H1 (cell line): ENCODE measurements at regions not wholly inside any gene's neighbourhood (a gene's known extent, or its start where the extent isn't known, plus 50 kb on each side); places are given as distances from the start of the nearest gene placed in this dataset.
A peak's percentile ranks its signal among the peaks of the same experiment; 100 is the strongest.

ENCODE experiments used
- CTCF ChIA-PET: fragments of 300-600 bp; sonication (Branson Sonifier 250); formaldehyde crosslinking; loops from one replicate; lab custom pipeline; 2021; ENCODE audit not compliant: partially characterized antibody; lab: Charles Lee
- POLR2A ChIA-PET: fragments of 300-600 bp; sonication (Branson Sonifier 250); formaldehyde crosslinking; loops from one replicate; lab custom pipeline; 2021; ENCODE audit warnings: inconsistent platforms; ENCODE audit not compliant: partially characterized antibody; lab: Charles Lee
- DNase-seq, 2 experiments: peaks; one replicate each; pipeline versions ENCODE4 v3.0.0 to v3.0.0-alpha.2; 2010 to 2022; ENCODE audit warnings: low spot score in 2 of 2, low read depth in 1 of 2, mixed read lengths in 1 of 2
- FAIRE-seq: peaks from 2 replicates; lab custom pipeline; 2011; peaks lifted over from hg19 to GRCh38; lab: Jason Lieb, UNC
- H2AFZ ChIP-seq: 2 replicates; pipeline ENCODE4 v1.8.1; 2012; ENCODE audit warnings: low read length, inconsistent platforms
- H2AK5ac ChIP-seq: 2 replicates; pipeline ENCODE4 v1.6.1; 2013; ENCODE audit warnings: low read depth, low read length
- H2BK120ac ChIP-seq: replicated peaks from 2 replicates; pipeline ENCODE3; 2013; ENCODE audit warnings: low read depth, low read length, inconsistent platforms
- H2BK12ac ChIP-seq: 2 replicates; pipeline ENCODE4 v1.6.1; 2013; ENCODE audit warnings: low read depth, low read length
- H2BK15ac ChIP-seq: 2 replicates; pipeline ENCODE4 v1.6.1; 2013; ENCODE audit warnings: low read length
- H2BK20ac ChIP-seq: 2 replicates; pipeline ENCODE4 v1.6.1; 2013; ENCODE audit warnings: low read length
- H2BK5ac ChIP-seq: 2 replicates; pipeline ENCODE4 v1.6.1; 2013; ENCODE audit warnings: low read depth, low read length
- H3K14ac ChIP-seq: 2 replicates; pipeline ENCODE4 v1.6.1; 2013; ENCODE audit warnings: inconsistent platforms; ENCODE audit not compliant: insufficient read length
- H3K18ac ChIP-seq: 2 replicates; pipeline ENCODE4 v1.6.1; 2013; ENCODE audit warnings: low read length; ENCODE audit errors: extremely low read depth
- H3K23ac ChIP-seq: 2 replicates; pipeline ENCODE4 v1.6.1; 2013; ENCODE audit warnings: inconsistent platforms; ENCODE audit not compliant: insufficient read length
- H3K23me2 ChIP-seq: 2 replicates; pipeline ENCODE4 v1.6.1; 2013; ENCODE audit warnings: low read depth, low read length
- H3K27ac ChIP-seq: 2 replicates; pipeline ENCODE4 v1.6.1; 2011; ENCODE audit warnings: low read depth, low read length, inconsistent platforms
- H3K27me3 ChIP-seq, 4 experiments: replicated peaks in 1 of 4; 1 replicate in 1 of 4; 2 replicates in 3 of 4; pipeline versions ENCODE4 v1.6.1 to v1.8.1; 2011 to 2013; ENCODE audit warnings: low read length in 3 of 4, mild to moderate bottlenecking in 3 of 4, inconsistent platforms in 2 of 4, mixed read lengths in 2 of 4, moderate library complexity in 1 of 4; ENCODE audit not compliant: control insufficient read depth in 3 of 4, insufficient read depth in 3 of 4; ENCODE audit errors: extremely low read depth in 1 of 4
- H3K36me3 ChIP-seq, 4 experiments: 2 replicates each; pipeline versions ENCODE4 v1.6.1 to v1.8.1; 2011 to 2013; ENCODE audit warnings: mild to moderate bottlenecking in 4 of 4, low read length in 3 of 4, moderate library complexity in 2 of 4, control low read depth in 1 of 4, inconsistent platforms in 1 of 4; ENCODE audit not compliant: insufficient read depth in 4 of 4, control insufficient read depth in 2 of 4
- H3K4ac ChIP-seq: replicated peaks from 2 replicates; pipeline ENCODE3; 2013; ENCODE audit warnings: low read length, low read depth, mixed read lengths, inconsistent platforms; ENCODE audit not compliant: insufficient read length
- H3K4me1 ChIP-seq, 4 experiments: replicated peaks in 1 of 4; 1 replicate in 1 of 4; 2 replicates in 3 of 4; pipeline versions ENCODE4 v1.6.1 to v1.8.1; 2011 to 2013; ENCODE audit warnings: low read length in 3 of 4, inconsistent platforms in 2 of 4, mixed read lengths in 1 of 4; ENCODE audit not compliant: insufficient read depth in 4 of 4, control insufficient read depth in 3 of 4
- H3K4me2 ChIP-seq, 2 experiments: 2 replicates each; pipeline versions ENCODE4 v1.6.1 to v1.8.1; 2011 to 2013; ENCODE audit warnings: low read depth in 2 of 2, low read length in 2 of 2, control low read depth in 1 of 2, inconsistent platforms in 1 of 2, mild to moderate bottlenecking in 1 of 2; ENCODE audit not compliant: insufficient read depth in 1 of 2
- H3K4me3 ChIP-seq, 4 experiments: fragments of 200-600, 300-600 bp in 1 of 4; sonication (generic), shearing (Covaris generic), sonication (Bioruptor Twin) in 1 of 4; 2 replicates each; pipeline versions ENCODE4 v1.5.1 to v1.8.1; 2011 to 2016; ENCODE audit warnings: low read length in 4 of 4, low read depth in 3 of 4, control low read depth in 2 of 4, inconsistent platforms in 2 of 4, mild to moderate bottlenecking in 2 of 4, mixed read lengths in 1 of 4, moderate library complexity in 1 of 4; ENCODE audit not compliant: insufficient read depth in 2 of 4; ENCODE audit errors: extremely low read depth in 1 of 4
- H3K56ac ChIP-seq: replicated peaks from 2 replicates; pipeline ENCODE3; 2013; ENCODE audit warnings: low read depth, mild to moderate bottlenecking, mixed read lengths, low read length, inconsistent platforms; ENCODE audit not compliant: insufficient read length
- H3K79me1 ChIP-seq: 2 replicates; pipeline ENCODE4 v1.6.1; 2013; ENCODE audit warnings: low read depth, low read length, control low read depth
- H3K79me2 ChIP-seq, 2 experiments: 2 replicates each; pipeline versions ENCODE4 v1.6.1 to v1.8.1; 2012 to 2013; ENCODE audit warnings: low read length in 2 of 2, mild to moderate bottlenecking in 2 of 2, inconsistent platforms in 1 of 2; ENCODE audit not compliant: insufficient read depth in 2 of 2, control insufficient read depth in 1 of 2
- H3K9ac ChIP-seq, 4 experiments: replicated peaks in 1 of 4; 1 replicate in 1 of 4; 2 replicates in 3 of 4; pipeline versions ENCODE4 v1.6.1 to v1.8.1; 2011 to 2013; ENCODE audit warnings: low read depth in 3 of 4, low read length in 3 of 4, control low read depth in 2 of 4, mild to moderate bottlenecking in 2 of 4, moderate library complexity in 2 of 4, inconsistent platforms in 1 of 4; ENCODE audit errors: extremely low read depth in 1 of 4
- H3K9me3 ChIP-seq, 2 experiments: 2 replicates each; pipeline versions ENCODE4 v1.6.1 to v1.8.1; 2012 to 2013; ENCODE audit warnings: mild to moderate bottlenecking in 2 of 2, moderate library complexity in 2 of 2, control low read depth in 1 of 2, inconsistent platforms in 1 of 2, low read depth in 1 of 2, low read length in 1 of 2, mixed read lengths in 1 of 2; ENCODE audit not compliant: insufficient read depth in 2 of 2
- H4K20me1 ChIP-seq, 2 experiments: replicated peaks in 1 of 2; 2 replicates each; pipeline versions ENCODE3 to v1.8.1; 2011 to 2013; ENCODE audit warnings: inconsistent platforms in 2 of 2, low read length in 2 of 2, mild to moderate bottlenecking in 1 of 2; ENCODE audit not compliant: insufficient read depth in 2 of 2, control insufficient read depth in 1 of 2
- H4K5ac ChIP-seq: 2 replicates; pipeline ENCODE4 v1.6.1; 2013; ENCODE audit warnings: low read length, low read depth, mixed read lengths, inconsistent platforms; ENCODE audit not compliant: insufficient read length
- H4K8ac ChIP-seq: 2 replicates; pipeline ENCODE4 v1.8.0; 2013; ENCODE audit warnings: mild to moderate bottlenecking, moderate library complexity, low read length, inconsistent platforms; ENCODE audit not compliant: insufficient read depth; ENCODE audit errors: extremely low read depth
- H4K91ac ChIP-seq: replicated peaks from 2 replicates; pipeline ENCODE3; 2013; ENCODE audit warnings: low read length, mixed read lengths, inconsistent platforms; ENCODE audit not compliant: insufficient read length
- ASH2L ChIP-seq: fragments of 200-600, 300-600 bp; sonication (generic); IDR thresholded peaks from one replicate; pipeline ENCODE4 v1.7.1; 2017; ENCODE audit warnings: low read length
- BCL11A ChIP-seq, 2 experiments: IDR thresholded peaks; one replicate each; pipeline ENCODE4 v1.6.1; 2011; ENCODE audit warnings: low read depth in 2 of 2, low read length in 2 of 2, mild to moderate bottlenecking in 2 of 2
- CEBPB ChIP-seq: IDR thresholded peaks from 2 replicates; pipeline ENCODE4 v1.6.1; 2012; ENCODE audit warnings: low read depth, low read length
- CTBP2 ChIP-seq: IDR thresholded peaks from 2 replicates; pipeline ENCODE4 v1.7.0; 2011; ENCODE audit warnings: borderline replicate concordance, mild to moderate bottlenecking, moderate library complexity, mixed read lengths, low read length; ENCODE audit not compliant: insufficient read depth, insufficient read length
- EP300 ChIP-seq, 2 experiments: IDR thresholded peaks; 1 replicate in 1 of 2; 2 replicates in 1 of 2; pipeline ENCODE4 v1.6.1; 2011 to 2012; ENCODE audit warnings: low read depth in 2 of 2, low read length in 2 of 2, mild to moderate bottlenecking in 2 of 2, borderline replicate concordance in 1 of 2, inconsistent platforms in 1 of 2, moderate library complexity in 1 of 2
- EZH2 ChIP-seq: fragments of 200-600 bp; sonication (generic); IDR thresholded peaks from 2 replicates; pipeline ENCODE4 v1.7.1; 2012; ENCODE audit warnings: low read depth, mild to moderate bottlenecking, moderate library complexity, low read length, inconsistent platforms; ENCODE audit not compliant: severe bottlenecking
- FOSL1 ChIP-seq: IDR thresholded peaks from 2 replicates; pipeline ENCODE4 v1.6.1; 2011; ENCODE audit warnings: mild to moderate bottlenecking, low read depth, low read length, moderate library complexity; ENCODE audit not compliant: insufficient read depth
- KDM1A ChIP-seq: fragments of 200-600, 300-600 bp; sonication (generic); IDR thresholded peaks from 2 replicates; pipeline ENCODE4 v1.7.1; 2016; ENCODE audit warnings: mild to moderate bottlenecking, low read length, borderline replicate concordance
- KDM4A ChIP-seq: IDR thresholded peaks from one replicate; pipeline ENCODE4 v1.7.1; 2012; ENCODE audit warnings: low read depth, mild to moderate bottlenecking, moderate library complexity, low read length, inconsistent platforms; ENCODE audit not compliant: severe bottlenecking
- NANOG ChIP-seq: IDR thresholded peaks from 2 replicates; pipeline ENCODE4 v1.6.1; 2011; ENCODE audit warnings: low read length, low read depth, mild to moderate bottlenecking, inconsistent platforms; ENCODE audit not compliant: insufficient read depth, poor library complexity, severe bottlenecking
- NRF1 ChIP-seq: IDR thresholded peaks from 2 replicates; pipeline ENCODE4 v1.6.1; 2011; ENCODE audit warnings: mild to moderate bottlenecking, low read depth, low read length, improper control_type of control experiment
- PHF8 ChIP-seq: fragments of 200-600 bp; sonication (generic); conservative IDR thresholded peaks from 2 replicates; pipeline ENCODE4 v1.7.1; 2012; ENCODE audit warnings: low read depth, mild to moderate bottlenecking, inconsistent platforms, low read length, moderate library complexity
- RNF2 ChIP-seq: fragments of 200-900, 300-1000 bp; sonication (generic); IDR thresholded peaks from 2 replicates; pipeline ENCODE4 v1.7.1; 2016; ENCODE audit warnings: borderline replicate concordance, low read depth, mild to moderate bottlenecking, antibody characterized with exemption, low read length; ENCODE audit not compliant: poor library complexity, severe bottlenecking; ENCODE audit errors: missing control alignments
- SP2 ChIP-seq: IDR thresholded peaks from 2 replicates; pipeline ENCODE4 v1.6.1; 2012; ENCODE audit warnings: mild to moderate bottlenecking, low read length, inconsistent platforms
- WGBS, 2 experiments: shearing (Covaris generic) in 1 of 2; methylation state at CpG; one replicate each; pipeline versions ENCODE4 v1.1.6 to v1.1.7; 2013 to 2015; ENCODE audit warnings: low lambda C conversion rate in 2 of 2, mixed read lengths in 2 of 2, inconsistent platforms in 1 of 2, low coverage in 1 of 2, missing lambda C conversion rate in 1 of 2; ENCODE audit not compliant: insufficient replicate concordance in 2 of 2, insufficient coverage in 1 of 2, insufficient read length in 1 of 2; ENCODE audit errors: extremely low coverage in 1 of 2, missing lambda C conversion rate in 1 of 2; 5-methylcytosine and 5-hydroxymethylcytosine counted together

DNA sequence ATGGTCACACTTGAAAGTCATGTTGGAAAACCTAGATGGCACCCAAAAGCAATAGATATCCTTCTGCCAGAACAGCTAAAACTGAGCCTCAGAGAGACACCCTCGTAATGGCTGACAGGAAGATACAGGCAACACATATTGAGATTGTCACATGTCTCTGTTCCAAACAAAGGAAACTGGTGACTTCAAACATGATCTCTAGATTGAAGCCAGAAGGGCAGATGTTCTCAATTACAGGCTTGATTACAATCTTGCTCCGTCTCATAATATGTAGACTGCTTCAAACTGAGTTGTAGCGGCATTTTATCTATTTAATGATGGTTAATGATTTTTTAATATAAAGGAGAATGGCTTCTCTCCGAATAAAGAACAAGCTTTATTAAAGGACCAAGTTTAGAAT lies 774.3 kb downstream of the KCTD16 start:
- Histone ChIP-seq H3K4me3 (no peak overlapping the region), H3K79me2 (no peaks in the 10 kb centered on the region), H4K20me1 (no peaks in the 10 kb centered on the region), H3K79me1 (no peaks in the 10 kb centered on the region), H2BK12ac (no peak overlapping the region), H3K27ac (no peak overlapping the region), H3K9ac (no peak overlapping the region), H3K4me2 (no peak overlapping the region), H2BK15ac (no peak overlapping the region), H3K27me3 (no peaks in the 10 kb centered on the region), H4K5ac (no peak overlapping the region), H3K4ac (no peak overlapping the region), H2BK20ac (no peak overlapping the region), H4K8ac (no peak overlapping the region), H3K4me1 (peaks cover 0 to 2% (median 0%) of the 10 kb centered on the region in 4 experiments; a peak in 1 of 7 replicates), H3K18ac (no peak overlapping the region), H2AK5ac (no peak overlapping the region), H3K23me2 (no peaks in the 10 kb centered on the region), H2BK5ac (no peak overlapping the region), H2AFZ (peak overlapping the region; percentile 62; the same call in 1 of the 2 replicates), H3K36me3 (no peaks in the 10 kb centered on the region), H2BK120ac (no peak overlapping the region), H3K23ac (no peak overlapping the region), H3K14ac (no peak overlapping the region), H3K9me3 (no peaks in the 10 kb centered on the region), H4K91ac (no peak overlapping the region), H3K56ac (no peak overlapping the region)
- no peak for FAIRE-seq
- no peak for DNase-seq
- ChIA-PET CTCF (interaction anchor here (1.2 kb wide), 1 partner anchor 34 kb away, joined by 3 read pairs; no protein-coding TSS in a partner anchor), POLR2A (no interaction called here)
- 95% methylated on average over 4 of the region's 4 CpGs; no CpG with 5 or more reads in 1 of the 2 experiments for WGBS, 2 experiments
- TF ChIP-seq CEBPB (no peak), NRF1 (no peak), RNF2 (no peak), EZH2 (no peak), KDM1A (no peak), KDM4A (no peak), EP300 (IDR thresholded peaks at IDR 0.05; ENCODE audit: borderline replicate concordance in 1 of 2, low read depth in 2 of 2, low read length in 2 of 2) (no peak), NANOG (no peak), PHF8 (no peak), CTBP2 (no peak), SP2 (no peak), ASH2L (no peak), FOSL1 (no peak), BCL11A (IDR thresholded peaks at IDR 0.05; ENCODE audit: low read depth in 2 of 2, low read length in 2 of 2) (no peak)
